ENCODE measurements at regions not wholly inside any gene's neighbourhood (a gene's known extent, or its start where the extent isn't known, plus 50 kb on each side); places are given as distances from the start of the nearest gene placed in this dataset.

- in situ Hi-C loops (cut with MboI; ENCODE audit: low sequenced_read_pairs), result no loop called here
- TF ChIP-seq ELK1 (IDR thresholded peaks at IDR 0.05; ENCODE audit: borderline replicate concordance, low read depth, low read length) (no peak), CHD1 (IDR thresholded peaks at IDR 0.05; ENCODE audit: low read depth, low read length) (no peak), POLR2A (IDR thresholded peaks at IDR 0.05; ENCODE audit: low read depth, low read length) (no peak), MAZ (IDR thresholded peaks at IDR 0.05; ENCODE audit: borderline replicate concordance, low read depth, low read length) (no peak), MAFK (IDR thresholded peaks at IDR 0.05; ENCODE audit: low read depth, low read length) (no peak), RCOR1 (IDR thresholded peaks at IDR 0.05; ENCODE audit: insufficient replicate concordance, low read length) (no peak), CEBPB (IDR thresholded peaks at IDR 0.05; ENCODE audit: low read depth, low read length) (no peak), CTCF (conservative IDR thresholded peaks at IDR 0.05; ENCODE audit: low read depth, low read length) (no peak), NFE2L2 (IDR thresholded peaks at IDR 0.05; ENCODE audit: low read depth, low read length) (no peak), FOS (IDR thresholded peaks at IDR 0.05; ENCODE audit: low read depth, low read length) (no peak), RAD21 (IDR thresholded peaks at IDR 0.05; ENCODE audit: low read length) (no peak), SMC3 (IDR thresholded peaks at IDR 0.05; ENCODE audit: low read depth, low read length) (no peak), RFX5 (IDR thresholded peaks at IDR 0.05; ENCODE audit: low read depth, low read length) (no peak), BHLHE40 (IDR thresholded peaks at IDR 0.05; ENCODE audit: low read depth, low read length) (no peak), MXI1 (IDR thresholded peaks at IDR 0.05; ENCODE audit: borderline replicate concordance, low read depth, low read length) (no peak)
- TF ChIP-seq, protein P1, sequence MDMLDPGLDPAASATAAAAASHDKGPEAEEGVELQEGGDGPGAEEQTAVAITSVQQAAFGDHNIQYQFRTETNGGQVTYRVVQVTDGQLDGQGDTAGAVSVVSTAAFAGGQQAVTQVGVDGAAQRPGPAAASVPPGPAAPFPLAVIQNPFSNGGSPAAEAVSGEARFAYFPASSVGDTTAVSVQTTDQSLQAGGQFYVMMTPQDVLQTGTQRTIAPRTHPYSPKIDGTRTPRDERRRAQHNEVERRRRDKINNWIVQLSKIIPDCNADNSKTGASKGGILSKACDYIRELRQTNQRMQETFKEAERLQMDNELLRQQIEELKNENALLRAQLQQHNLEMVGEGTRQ (IDR thresholded peaks at IDR 0.05; ENCODE audit: low read depth, low read length), result no peak
- H2AK5ac ChIP-seq (ENCODE audit: low read depth, low read length), result no peak overlapping the region
- H3K36me3 ChIP-seq (ENCODE audit: control insufficient read depth, insufficient read depth, low read length), result no peaks in the 10 kb centered on the region
- no peaks in the 10 kb centered on the region for H3K4me1 ChIP-seq (ENCODE audit: control insufficient read depth, insufficient read depth, low read length)
- no TSS peak for BruUV-seq (replicated peaks)
- no peak overlapping the region for H3K18ac ChIP-seq (ENCODE audit: low read depth, low read length)
- H3K27me3 ChIP-seq (ENCODE audit: control insufficient read depth, insufficient read depth, low read length), result no peaks in the 10 kb centered on the region
- H2AFZ ChIP-seq (replicated peaks; ENCODE audit: low read length, poor library complexity), result no peak overlapping the region
- no peak overlapping the region for H3K4ac ChIP-seq (ENCODE audit: low read depth, low read length)
- ATAC-seq (ENCODE audit: low read depth) (no peak), DNase-seq (no peak)
- POLR2A ChIA-PET (ENCODE audit: unreplicated experiment), result no interaction called here
- H2BK120ac ChIP-seq (ENCODE audit: low read depth, low read length), result no peak overlapping the region
- no peak overlapping the region for H4K5ac ChIP-seq (ENCODE audit: low read depth, low read length)
- H3K56ac ChIP-seq (ENCODE audit: extremely low read depth, insufficient read depth, low read length), result no peak overlapping the region
- no peak overlapping the region for H3K9ac ChIP-seq (ENCODE audit: low read depth, low read length)
- H4K8ac ChIP-seq (ENCODE audit: low read depth in 2 of 2, low read length in 2 of 2), result no peak overlapping the region
- CTCF ChIA-PET, result no interaction called here
- no CpG with 5 or more reads among the region's 1 CpG for WGBS, 2 experiments (ENCODE audit: extremely low coverage in 2 of 2, insufficient read length in 1 of 2)
- H2BK20ac ChIP-seq (ENCODE audit: low read depth, low read length), result no peak overlapping the region
- H2AK9ac ChIP-seq (replicated peaks; ENCODE audit: low read depth, low read length, poor library complexity), result no peak overlapping the region
- H3K27ac ChIP-seq (ENCODE audit: insufficient read depth, low read length), result no peak overlapping the region
- H3K9me3 ChIP-seq (ENCODE audit: control insufficient read depth, insufficient read depth, low read length), result peaks cover 13% of the 10 kb centered on the region
- intact Hi-C loops (cut with micrococcal nuclease), result no loop called here
- no peak overlapping the region for H3K4me2 ChIP-seq (ENCODE audit: low read depth, low read length)
- no peak overlapping the region for H3K23ac ChIP-seq (ENCODE audit: low read depth, low read length)
- H3K79me1 ChIP-seq (ENCODE audit: low read depth in 1 of 2, low read length in 2 of 2), result no peaks in the 10 kb centered on the region
- no peak overlapping the region for H4K91ac ChIP-seq (ENCODE audit: insufficient read depth, low read depth, low read length)
- dilution Hi-C loops (cut with HindIII; ENCODE audit: low sequenced_read_pairs, unreplicated experiment), result no loop called here
- no peaks in the 10 kb centered on the region for H4K20me1 ChIP-seq (ENCODE audit: insufficient read depth, low read length)
- no peak overlapping the region for H3K14ac ChIP-seq (replicated peaks; ENCODE audit: low read depth, low read length)
- no peak overlapping the region for H2BK5ac ChIP-seq (ENCODE audit: low read depth, low read length, poor library complexity, severe bottlenecking)
- H2BK15ac ChIP-seq (ENCODE audit: low read depth, low read length), result no peak overlapping the region
- no peak overlapping the region for H3K4me3 ChIP-seq (ENCODE audit: insufficient read depth, low read depth, low read length)
- no peaks in the 10 kb centered on the region for H3K9me1 ChIP-seq (ENCODE audit: insufficient read depth, low read length)
These were observed 658.6 kb downstream of the CCSER2 start for GRCh38 chr10:84987039-84987438.
